Spinal cord (tissue), 9 donors: ENCODE measurements at regions not wholly inside any gene's neighbourhood (a gene's known extent, or its start where the extent isn't known, plus 50 kb on each side); places are given as distances from the start of the nearest gene placed in this dataset.

Experiments
- DNase-seq, 6 donors: peaks; one replicate each; pipeline versions ENCODE4 v3.0.0 to v3.0.0-alpha.2; 2013 to 2015; ENCODE audit warnings: low spot score in 6 of 6, low read depth in 4 of 6
- H3K27ac ChIP-seq: one replicate; pipeline ENCODE4 v1.5.1; 2013; ENCODE audit warnings: low read depth, low read length, control low read depth
- H3K27me3 ChIP-seq: one replicate; pipeline ENCODE4 v1.6.1; 2013; ENCODE audit warnings: low read length; ENCODE audit not compliant: control insufficient read depth, insufficient read depth
- H3K36me3 ChIP-seq: one replicate; pipeline ENCODE4 v1.6.1; 2013; ENCODE audit warnings: low read length; ENCODE audit not compliant: control insufficient read depth, insufficient read depth
- H3K4me1 ChIP-seq: one replicate; pipeline ENCODE4 v1.6.1; 2013; ENCODE audit warnings: low read length; ENCODE audit not compliant: control insufficient read depth, insufficient read depth
- H3K4me3 ChIP-seq: one replicate; pipeline ENCODE4 v1.5.1; 2013; ENCODE audit warnings: low read depth, low read length, control low read depth
- H3K9me3 ChIP-seq: one replicate; pipeline ENCODE4 v1.6.1; 2013; ENCODE audit warnings: low read length; ENCODE audit not compliant: control insufficient read depth, insufficient read depth
- WGBS: methylation state at CpG from one replicate; pipeline ENCODE4 v1.1.5; 2013; ENCODE audit warnings: missing lambda C conversion rate; ENCODE audit not compliant: insufficient coverage; 5-methylcytosine and 5-hydroxymethylcytosine counted together
- donor health status: healthy.

DNA sequence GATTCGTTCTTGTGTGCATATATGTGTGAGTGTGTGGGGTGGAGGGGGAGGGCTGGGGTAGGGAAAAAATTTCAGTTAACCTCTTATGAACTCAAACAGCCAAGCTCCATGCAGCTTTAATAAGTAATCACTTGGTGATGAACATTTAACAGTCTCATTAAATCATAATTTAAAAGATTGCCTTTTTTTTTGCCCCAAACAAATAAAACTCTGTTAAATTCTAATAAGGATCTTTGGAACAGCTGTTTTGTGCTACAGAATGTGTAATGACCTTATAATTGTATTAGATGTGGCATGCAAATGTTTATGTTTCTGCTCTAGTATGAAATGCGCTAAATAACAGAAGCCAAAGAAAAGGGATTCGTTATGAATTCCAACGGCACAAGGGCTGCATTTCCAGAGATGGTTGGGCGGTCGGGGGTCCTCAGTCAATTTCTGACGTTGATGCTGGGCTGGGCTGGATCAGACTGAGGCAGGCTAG is 80.0 kb upstream of the RORA start:
- Histone ChIP-seq H3K4me3 (no peak overlapping the region), H3K27ac (no peak overlapping the region), H3K4me1 (no peaks in the 10 kb centered on the region), H3K36me3 (no peaks in the 10 kb centered on the region), H3K27me3 (no peaks in the 10 kb centered on the region), H3K9me3 (no peaks in the 10 kb centered on the region)
- WGBS: 53% methylated on average over 6 of the region's 7 CpGs
- DNase-seq: peak in 1 of 6 donors; percentile 36

DNA sequence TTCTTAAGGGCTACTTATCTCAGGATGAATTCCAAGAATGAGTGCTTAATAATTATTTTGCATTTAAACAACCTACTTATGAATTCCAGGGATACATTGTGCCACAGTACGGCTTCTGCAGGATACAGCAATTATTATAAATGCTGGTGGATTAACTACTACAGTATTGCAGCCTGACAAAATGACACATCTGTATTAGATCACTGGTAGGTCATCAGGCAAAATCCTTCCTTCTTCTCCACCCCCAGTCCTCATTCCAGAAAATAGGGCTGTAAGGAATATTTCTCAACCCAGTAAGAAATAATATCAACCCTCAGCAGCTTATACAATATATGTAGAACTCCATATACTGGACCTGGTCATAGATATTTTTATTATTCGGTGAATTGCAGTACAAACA is 79.3 kb upstream of the RORA start:
- peak in 1 of 6 donors; percentile 35 for DNase-seq
- H3K36me3 ChIP-seq: no peaks in the 10 kb centered on the region
- H3K9me3 ChIP-seq: no peaks in the 10 kb centered on the region
- no CpG with 5 or more reads among the region's 2 CpGs for WGBS
- no peak overlapping the region for H3K4me3 ChIP-seq
- no peaks in the 10 kb centered on the region for H3K27me3 ChIP-seq
- no peaks in the 10 kb centered on the region for H3K4me1 ChIP-seq
- H3K27ac ChIP-seq: no peak overlapping the region

DNA sequence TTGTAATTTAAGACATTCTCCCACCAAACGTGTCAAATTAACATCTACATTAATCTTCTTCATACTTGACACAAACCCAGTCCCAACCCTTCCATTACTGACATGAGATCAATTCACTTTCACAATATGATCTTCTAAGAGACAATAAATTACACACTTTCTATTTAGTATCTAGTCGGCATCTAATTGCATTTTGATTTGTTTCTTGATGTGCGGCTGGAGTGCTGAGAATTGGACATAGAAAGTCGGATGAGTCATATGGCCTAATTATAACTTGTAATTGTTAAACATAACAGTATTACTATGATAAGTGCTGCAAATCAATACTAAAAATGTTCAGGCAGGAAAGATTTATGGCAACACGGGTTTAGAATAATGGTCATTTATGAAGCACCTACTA is 78.4 kb upstream of the RORA start:
- WGBS: 33% methylated on average over 1 of the region's 5 CpGs
- no peaks in the 10 kb centered on the region for H3K27me3 ChIP-seq
- peak in 1 of 6 donors; percentile 73 for DNase-seq

DNA sequence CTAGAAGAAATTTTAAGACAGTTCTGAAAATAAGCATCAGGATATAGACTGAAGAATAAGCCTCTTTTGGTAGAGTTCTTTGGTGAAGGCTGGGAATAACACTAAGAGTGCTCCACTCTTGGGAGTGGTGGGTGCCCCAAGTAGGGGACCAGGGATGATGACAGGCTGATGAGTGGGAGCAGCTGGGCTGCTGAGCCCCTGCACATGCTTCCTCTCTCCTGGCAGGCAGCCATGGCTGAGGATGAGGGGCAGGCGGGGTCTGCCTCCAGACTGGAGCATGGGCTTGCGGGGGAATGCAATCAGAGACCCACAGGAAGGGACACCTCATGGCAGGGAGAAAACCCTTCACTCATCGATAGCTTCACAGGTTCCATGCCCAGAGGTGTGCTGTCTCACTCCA is 72.6 kb upstream of the RORA start:
- Histone ChIP-seq H3K4me1 (no peaks in the 10 kb centered on the region), H3K27me3 (no peaks in the 10 kb centered on the region), H3K4me3 (no peak overlapping the region), H3K9me3 (peaks cover 2% of the 10 kb centered on the region), H3K27ac (no peak overlapping the region), H3K36me3 (no peaks in the 10 kb centered on the region)
- WGBS: 82% methylated on average over 3 of the region's 3 CpGs
- DNase-seq: no peak

More for the DNA sequence above, 78.4 kb upstream of the RORA start:
- Histone ChIP-seq H3K27ac (no peak overlapping the region), H3K4me3 (no peak overlapping the region), H3K9me3 (no peaks in the 10 kb centered on the region), H3K36me3 (no peaks in the 10 kb centered on the region), H3K4me1 (no peaks in the 10 kb centered on the region)

DNA sequence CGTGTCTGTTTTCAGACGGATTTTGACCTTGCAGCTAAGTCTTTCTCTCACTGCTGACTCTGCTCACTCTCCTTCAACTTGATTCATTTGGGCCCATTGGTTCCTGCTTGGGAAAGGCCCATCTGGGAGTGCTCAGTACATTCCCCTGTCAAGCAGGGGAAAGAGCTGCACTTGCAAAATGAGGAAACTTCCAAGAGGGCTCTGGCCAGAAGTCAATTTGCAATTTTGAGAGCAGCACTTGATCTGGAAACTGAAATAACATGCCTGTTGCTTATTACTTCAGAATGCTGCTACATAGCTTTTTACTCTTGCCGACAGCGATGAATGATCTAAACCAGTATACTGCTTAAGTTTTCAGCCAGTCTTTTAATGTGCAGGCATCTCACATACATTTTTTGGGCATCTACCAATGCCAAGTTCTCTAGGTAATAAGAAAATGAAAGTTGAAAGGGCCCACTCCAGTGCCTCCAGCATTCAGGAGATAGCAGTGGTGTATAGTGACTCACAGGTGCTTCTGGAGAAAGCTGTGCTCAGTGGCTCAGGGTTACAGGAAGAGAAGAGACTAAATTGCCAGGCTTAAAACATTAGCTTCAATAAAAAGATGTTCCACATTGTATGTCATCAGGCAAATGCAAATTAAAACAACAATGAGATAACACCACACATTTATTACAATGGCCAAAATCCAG is 70.1 kb upstream of the RORA start:
- WGBS: 80% methylated on average over 2 of the region's 4 CpGs
- no peak overlapping the region for H3K4me3 ChIP-seq
- H3K36me3 ChIP-seq: no peaks in the 10 kb centered on the region
- peaks cover 2% of the 10 kb centered on the region for H3K9me3 ChIP-seq
- no peak for DNase-seq
- no peaks in the 10 kb centered on the region for H3K27me3 ChIP-seq
- no peaks in the 10 kb centered on the region for H3K4me1 ChIP-seq
- H3K27ac ChIP-seq: no peak overlapping the region

DNA sequence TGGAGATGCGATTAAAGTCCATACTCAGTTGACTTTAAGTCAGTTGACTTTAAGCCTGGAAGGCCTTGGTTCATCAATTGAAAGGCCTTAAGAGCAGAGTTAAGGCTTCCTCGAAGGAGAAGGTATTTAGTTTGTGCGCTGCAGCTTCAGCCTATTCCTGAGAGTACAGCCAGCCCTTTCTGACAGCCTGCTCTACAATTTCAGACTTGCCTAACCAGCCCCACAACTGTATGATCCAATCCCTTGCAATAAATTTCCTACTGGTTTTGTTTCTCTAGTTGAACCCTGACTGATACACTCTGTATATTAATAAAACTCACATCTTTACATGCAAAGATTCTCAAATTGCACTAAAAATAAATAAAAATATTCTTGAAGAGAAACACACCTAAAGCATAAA is 66.1 kb upstream of the RORA start:
- no peaks in the 10 kb centered on the region for H3K9me3 ChIP-seq
- H3K27ac ChIP-seq: no peak overlapping the region
- 100% methylated on average over 2 of the region's 3 CpGs for WGBS
- no peaks in the 10 kb centered on the region for H3K4me1 ChIP-seq
- DNase-seq: no peak
- no peak overlapping the region for H3K4me3 ChIP-seq
- H3K27me3 ChIP-seq: no peaks in the 10 kb centered on the region
- no peaks in the 10 kb centered on the region for H3K36me3 ChIP-seq

DNA sequence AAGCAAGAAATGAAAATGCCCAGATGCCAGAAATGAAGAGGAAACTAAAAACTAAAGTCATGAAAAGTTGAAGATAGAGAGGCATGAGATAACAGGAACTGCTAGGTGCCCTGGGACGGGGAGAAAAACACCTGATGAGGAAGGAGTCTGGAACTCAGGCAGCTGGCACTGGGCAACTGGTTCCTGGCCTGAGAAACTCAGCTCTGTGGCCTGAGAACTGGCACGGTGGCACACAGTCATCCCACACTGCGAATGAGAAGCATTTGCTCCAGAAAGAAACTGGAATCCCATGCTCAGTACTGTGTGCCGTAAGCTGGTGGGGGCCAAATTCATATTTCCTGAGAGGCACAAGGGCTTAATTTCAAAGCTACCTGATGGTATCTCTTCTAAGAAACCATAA is 53.6 kb upstream of the RORA start:
- no peak for DNase-seq
- Histone ChIP-seq H3K36me3 (no peaks in the 10 kb centered on the region), H3K4me3 (no peak overlapping the region), H3K27me3 (no peaks in the 10 kb centered on the region), H3K4me1 (no peaks in the 10 kb centered on the region), H3K9me3 (peaks cover 1% of the 10 kb centered on the region), H3K27ac (no peak overlapping the region)
- WGBS: 93% methylated on average over 4 of the region's 4 CpGs

DNA sequence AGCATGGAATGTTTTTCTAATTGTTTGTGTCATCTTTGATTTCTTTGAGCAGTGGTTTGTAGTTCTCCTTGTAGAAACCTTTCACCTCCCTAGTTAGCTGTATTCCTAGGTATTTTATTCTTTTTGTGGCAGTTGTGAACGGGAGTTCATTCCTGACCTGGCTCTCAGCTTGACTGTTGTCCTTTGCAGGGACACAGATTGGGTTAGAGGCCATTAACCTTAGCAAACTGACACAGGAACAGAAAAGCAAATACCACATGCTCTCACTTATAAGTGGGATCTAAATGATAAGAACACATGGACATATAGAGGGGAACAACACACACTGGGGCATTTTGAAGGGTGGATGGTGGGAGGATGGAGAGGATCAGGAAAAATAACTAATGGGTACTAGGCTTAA is 52.2 kb upstream of the RORA start:
- no peak overlapping the region for H3K27ac ChIP-seq
- H3K9me3 ChIP-seq: peaks cover 1% of the 10 kb centered on the region
- no peaks in the 10 kb centered on the region for H3K27me3 ChIP-seq
- no peaks in the 10 kb centered on the region for H3K4me1 ChIP-seq
- DNase-seq: no peak
- no peaks in the 10 kb centered on the region for H3K36me3 ChIP-seq
- no peak overlapping the region for H3K4me3 ChIP-seq
- 80% methylated on average over 1 of the region's 1 CpG for WGBS
